ENCODE measurements at regions not wholly inside any gene's neighbourhood (a gene's known extent, or its start where the extent isn't known, plus 50 kb on each side); places are given as distances from the start of the nearest gene placed in this dataset.

DNA sequence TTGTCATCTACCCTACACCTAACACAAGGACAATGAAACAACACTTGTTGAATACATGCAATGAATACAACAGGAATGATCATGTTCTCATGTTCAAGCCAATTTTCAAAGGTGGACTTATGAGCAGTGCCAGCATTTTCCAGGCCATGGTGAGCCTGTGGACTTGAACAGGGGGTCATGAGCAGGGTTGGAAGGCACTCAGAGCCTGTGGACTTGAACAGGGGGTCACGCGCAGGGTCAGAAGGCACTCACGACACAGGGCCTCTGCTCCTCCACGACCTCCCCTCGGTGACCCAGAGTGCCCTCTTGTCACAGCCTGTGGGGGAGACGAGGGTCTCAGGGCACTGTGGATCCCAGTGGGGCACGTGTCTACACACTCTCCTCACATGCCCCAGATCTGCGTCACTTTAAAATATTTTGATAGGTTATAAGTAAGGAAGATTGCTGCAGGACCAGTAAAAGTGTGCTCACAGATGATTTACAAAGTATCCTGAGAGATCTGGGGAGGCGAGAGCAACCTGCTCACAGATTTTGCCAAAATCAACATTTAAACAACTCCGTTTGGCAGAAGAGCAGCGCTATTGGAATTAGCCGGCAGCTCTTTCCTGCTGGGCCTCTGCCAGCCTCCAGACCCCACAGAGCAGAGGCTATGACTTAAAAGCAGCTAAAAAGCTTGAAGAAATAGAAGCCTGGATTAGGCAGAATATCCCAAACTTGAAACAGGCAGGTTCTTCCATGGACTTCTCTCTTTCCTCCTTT is 121.9 kb downstream of the TMEM18 start:
- H3K27me3 Mint-ChIP-seq: peaks cover 15 to 25% of the 10 kb centered on the region in 2 donors
- Histone ChIP-seq H3K4me3 (ENCODE audit: low read length in 2 of 2) (no peak overlapping the region), H3K27me3 (ENCODE audit: insufficient read depth, low read length) (no peaks in the 10 kb centered on the region), H3K9me3 (ENCODE audit: control insufficient read depth in 1 of 2, low read length in 2 of 2) (no peaks in the 10 kb centered on the region), H3K36me3 (ENCODE audit: insufficient read depth, low read length) (no peaks in the 10 kb centered on the region), H3K4me1 (ENCODE audit: insufficient read depth, low read length) (no peaks in the 10 kb centered on the region), H3K27ac (ENCODE audit: low read depth, low read length) (no peak overlapping the region)
- ChIA-PET POLR2A (ENCODE audit: partially characterized antibody) (no interaction called here), CTCF (ENCODE audit: partially characterized antibody) (no interaction called here)
- no peaks in the 10 kb centered on the region for H3K4me1 Mint-ChIP-seq
- H3K4me3 Mint-ChIP-seq: no peak overlapping the region
- DNase-seq: no peak
- intact Hi-C loops (cut with micrococcal nuclease): no loop called here
- H3K36me3 Mint-ChIP-seq: no peaks in the 10 kb centered on the region
- no peak overlapping the region for H3K27ac Mint-ChIP-seq
- H3K9me3 Mint-ChIP-seq: no peaks in the 10 kb centered on the region

DNA sequence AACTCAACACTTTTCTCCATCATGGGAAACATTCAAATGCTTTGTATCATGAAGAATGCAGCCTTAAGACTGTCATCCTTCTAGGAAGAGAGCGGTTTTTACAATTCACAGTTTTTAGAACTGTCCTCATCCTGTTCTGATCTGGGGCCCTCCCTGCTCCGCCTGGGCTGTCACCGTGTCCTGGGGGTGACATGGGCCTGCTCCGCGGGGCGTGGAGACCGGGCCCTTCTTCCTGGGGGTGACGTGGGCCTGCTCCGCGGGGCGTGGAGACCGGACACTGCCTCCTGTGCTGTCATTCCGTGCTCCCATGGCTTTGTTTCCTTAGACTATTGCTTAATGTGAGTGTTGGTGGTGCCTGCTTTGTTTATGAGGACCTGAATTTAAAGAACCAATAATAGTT is 122.8 kb downstream of the TMEM18 start:
- Mint-ChIP-seq H3K9me3 (no peaks in the 10 kb centered on the region), H3K27ac (no peak overlapping the region), H3K36me3 (no peaks in the 10 kb centered on the region), H3K4me3 (no peak overlapping the region), H3K27me3 (peaks cover 16 to 26% of the 10 kb centered on the region in 2 donors), H3K4me1 (no peaks in the 10 kb centered on the region)
- CTCF ChIA-PET (ENCODE audit: partially characterized antibody): no interaction called here
- Histone ChIP-seq H3K27me3 (ENCODE audit: insufficient read depth, low read length) (no peaks in the 10 kb centered on the region), H3K9me3 (ENCODE audit: control insufficient read depth in 1 of 2, low read length in 2 of 2) (no peaks in the 10 kb centered on the region), H3K36me3 (ENCODE audit: insufficient read depth, low read length) (no peaks in the 10 kb centered on the region), H3K4me1 (ENCODE audit: insufficient read depth, low read length) (no peaks in the 10 kb centered on the region), H3K4me3 (ENCODE audit: low read length in 2 of 2) (no peak overlapping the region), H3K27ac (ENCODE audit: low read depth, low read length) (no peak overlapping the region)
- intact Hi-C loops (cut with micrococcal nuclease): no loop called here
- POLR2A ChIA-PET (ENCODE audit: partially characterized antibody): no interaction called here
- DNase-seq: no peak

DNA sequence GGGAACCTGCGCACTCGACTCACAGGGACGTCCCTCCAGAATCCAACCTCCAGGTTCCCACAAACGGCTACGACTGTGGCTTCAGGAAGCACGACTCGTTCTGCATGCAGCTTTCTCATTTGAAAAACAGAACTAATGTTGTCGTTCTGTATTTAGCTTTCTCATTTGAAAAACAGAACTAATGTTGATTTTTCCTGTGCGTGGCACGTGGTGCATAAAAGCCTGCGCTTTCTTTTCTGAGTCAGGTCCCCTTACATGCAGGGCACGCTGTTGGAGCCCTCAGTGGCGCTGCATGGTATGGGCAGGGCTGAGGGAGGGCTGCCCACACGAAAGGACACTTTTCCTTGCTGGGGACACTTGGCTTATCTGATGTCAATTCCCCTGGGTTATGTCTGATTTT is 124.3 kb downstream of the TMEM18 start:
- ChIA-PET POLR2A (ENCODE audit: partially characterized antibody) (no interaction called here), CTCF (ENCODE audit: partially characterized antibody) (no interaction called here)
- H3K27ac ChIP-seq (ENCODE audit: low read depth, low read length): no peak overlapping the region
- no peaks in the 10 kb centered on the region for H3K4me1 ChIP-seq (ENCODE audit: insufficient read depth, low read length)
- no peaks in the 10 kb centered on the region for H3K4me1 Mint-ChIP-seq
- peaks cover 11 to 21% of the 10 kb centered on the region in 2 donors for H3K27me3 Mint-ChIP-seq
- H3K36me3 Mint-ChIP-seq: no peaks in the 10 kb centered on the region
- no peaks in the 10 kb centered on the region for H3K9me3 Mint-ChIP-seq
- no peaks in the 10 kb centered on the region for H3K27me3 ChIP-seq (ENCODE audit: insufficient read depth, low read length)
- no peak overlapping the region for H3K27ac Mint-ChIP-seq
- no peak overlapping the region for H3K4me3 Mint-ChIP-seq
- no peaks in the 10 kb centered on the region for H3K36me3 ChIP-seq (ENCODE audit: insufficient read depth, low read length)
- intact Hi-C loops (cut with micrococcal nuclease): no loop called here
- no peak overlapping the region for H3K4me3 ChIP-seq (ENCODE audit: low read length in 2 of 2)
- DNase-seq: no peak
- no peaks in the 10 kb centered on the region for H3K9me3 ChIP-seq (ENCODE audit: control insufficient read depth in 1 of 2, low read length in 2 of 2)

DNA sequence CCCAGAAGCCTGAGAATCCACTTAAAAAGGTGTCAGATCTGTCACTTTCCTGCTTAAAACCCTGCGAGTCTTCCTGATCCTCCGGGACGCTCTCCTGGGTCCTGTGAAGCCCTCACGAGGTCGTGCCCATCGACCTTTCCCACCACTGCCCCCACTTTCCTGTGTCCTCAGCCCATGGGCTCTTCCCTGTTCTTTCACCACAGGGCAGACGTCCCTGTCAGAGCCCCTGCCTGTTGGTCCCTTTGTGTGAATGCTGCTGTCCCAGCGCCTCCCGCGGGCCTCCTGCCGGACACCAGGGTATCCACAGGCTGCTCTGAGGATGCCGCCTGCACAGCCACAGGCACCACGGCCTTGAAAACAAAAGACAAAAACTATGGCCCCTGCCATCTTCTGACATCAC is 125.6 kb downstream of the TMEM18 start:
- intact Hi-C loops (cut with micrococcal nuclease): no loop called here
- Mint-ChIP-seq H3K27ac (peak overlapping the region in 1 of 7 donors; percentile 37), H3K4me1 (no peaks in the 10 kb centered on the region), H3K36me3 (no peaks in the 10 kb centered on the region), H3K4me3 (no peak overlapping the region), H3K9me3 (peaks cover 0 to 3% (median 0%) of the 10 kb centered on the region in 8 donors), H3K27me3 (peaks cover 13 to 25% of the 10 kb centered on the region in 2 donors)
- Histone ChIP-seq H3K4me3 (ENCODE audit: low read length in 2 of 2) (no peak overlapping the region), H3K4me1 (ENCODE audit: insufficient read depth, low read length) (no peaks in the 10 kb centered on the region), H3K27me3 (ENCODE audit: insufficient read depth, low read length) (no peaks in the 10 kb centered on the region), H3K27ac (ENCODE audit: low read depth, low read length) (no peak overlapping the region), H3K9me3 (ENCODE audit: control insufficient read depth in 1 of 2, low read length in 2 of 2) (no peaks in the 10 kb centered on the region), H3K36me3 (ENCODE audit: insufficient read depth, low read length) (no peaks in the 10 kb centered on the region)
- DNase-seq: no peak
- ChIA-PET CTCF (ENCODE audit: partially characterized antibody) (no interaction called here), POLR2A (ENCODE audit: partially characterized antibody) (no interaction called here)

DNA sequence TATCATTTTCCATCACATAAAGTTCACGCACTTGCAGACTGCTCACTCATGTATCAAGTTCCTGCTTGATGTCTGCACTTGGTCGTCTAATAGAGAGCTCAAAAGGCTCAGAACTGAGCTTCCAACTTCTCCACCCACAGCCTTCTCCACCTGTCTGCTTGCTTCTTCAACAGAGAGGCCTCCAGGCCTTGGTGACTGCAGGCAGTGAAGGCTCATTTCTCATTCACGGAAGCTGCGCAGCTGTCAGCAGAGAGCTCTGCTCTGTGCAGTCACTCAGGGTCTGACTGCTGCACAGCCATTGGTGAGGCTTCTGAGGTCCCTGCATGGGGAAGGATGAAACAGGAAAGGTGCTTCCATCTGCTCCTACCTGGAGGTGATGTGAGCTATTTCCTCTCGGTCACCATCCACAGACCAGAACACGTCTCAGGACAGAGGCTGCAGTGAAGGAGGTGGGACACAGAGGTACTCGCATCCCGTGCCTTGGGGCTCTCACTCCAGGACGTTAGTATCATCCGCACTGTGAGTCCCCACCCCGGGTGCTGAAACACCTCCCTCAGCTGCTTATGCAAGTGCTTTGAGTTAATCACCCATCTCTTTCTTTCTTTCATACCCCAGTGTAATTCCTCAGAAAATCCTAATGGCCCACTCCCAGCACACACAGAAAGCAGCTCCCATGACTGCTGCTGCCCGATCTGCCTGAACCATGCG is 126.2 kb downstream of the TMEM18 start:
- ChIA-PET POLR2A (ENCODE audit: partially characterized antibody) (no interaction called here), CTCF (ENCODE audit: partially characterized antibody) (no interaction called here)
- no peak overlapping the region for H3K4me3 Mint-ChIP-seq
- H3K4me1 ChIP-seq (ENCODE audit: insufficient read depth, low read length): no peaks in the 10 kb centered on the region
- peaks cover 13 to 23% of the 10 kb centered on the region in 2 donors for H3K27me3 Mint-ChIP-seq
- no peak for DNase-seq
- H3K27ac Mint-ChIP-seq: no peak overlapping the region
- H3K9me3 ChIP-seq (ENCODE audit: control insufficient read depth in 1 of 2, low read length in 2 of 2): no peaks in the 10 kb centered on the region
- H3K9me3 Mint-ChIP-seq: peaks cover 0 to 3% (median 0%) of the 10 kb centered on the region in 8 donors
- H3K27ac ChIP-seq (ENCODE audit: low read depth, low read length): no peak overlapping the region
- H3K36me3 ChIP-seq (ENCODE audit: insufficient read depth, low read length): no peaks in the 10 kb centered on the region
- H3K4me1 Mint-ChIP-seq: no peaks in the 10 kb centered on the region
- no peak overlapping the region for H3K4me3 ChIP-seq (ENCODE audit: low read length in 2 of 2)
- no peaks in the 10 kb centered on the region for H3K27me3 ChIP-seq (ENCODE audit: insufficient read depth, low read length)
- H3K36me3 Mint-ChIP-seq: no peaks in the 10 kb centered on the region
- intact Hi-C loops (cut with micrococcal nuclease): no loop called here

DNA sequence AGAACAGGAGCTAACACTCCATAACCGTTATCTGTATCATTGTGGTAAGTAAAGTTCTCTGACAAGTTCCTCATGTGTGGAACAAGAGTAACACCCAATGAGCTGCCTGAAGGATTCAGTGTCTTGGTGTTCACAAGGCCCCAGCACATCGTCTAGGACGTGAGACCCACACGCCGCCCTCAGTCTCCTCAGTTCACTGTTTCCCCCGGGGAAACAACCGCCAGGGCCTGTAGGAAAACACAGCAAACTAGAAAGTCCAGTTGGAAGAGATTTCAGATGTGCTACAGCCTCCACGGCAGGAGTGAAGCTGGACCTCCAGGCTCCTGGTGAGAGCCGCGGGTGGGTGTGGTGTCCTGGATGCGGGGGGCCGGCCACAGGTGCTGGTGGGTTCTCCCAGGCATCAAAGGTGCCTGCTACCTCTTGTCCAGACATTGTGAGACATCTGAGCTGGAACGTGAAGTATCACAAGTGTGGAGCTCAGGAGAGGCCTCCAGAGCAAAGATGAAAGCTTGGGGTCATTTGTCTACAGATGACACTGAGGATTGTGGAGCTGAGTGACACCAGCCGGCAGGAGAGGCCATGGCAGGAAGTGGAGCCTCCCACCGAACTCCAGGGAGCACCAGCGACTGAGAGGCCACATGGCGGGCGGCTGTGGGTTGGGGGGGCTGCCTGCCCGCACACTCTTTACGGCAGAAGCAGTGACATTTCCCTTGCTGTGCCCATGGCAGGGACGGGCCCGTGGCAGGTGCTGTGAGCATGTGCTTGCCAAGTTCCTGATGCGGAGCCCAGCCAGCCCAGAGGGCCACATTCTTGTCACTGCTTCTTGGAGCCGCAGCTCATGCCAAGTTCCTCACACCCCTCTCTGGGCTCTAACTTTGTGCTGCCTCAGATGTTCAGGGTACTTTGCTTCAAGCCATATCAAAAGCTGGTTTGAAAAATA is 131.2 kb downstream of the TMEM18 start:
- Histone ChIP-seq H3K27ac (ENCODE audit: low read depth, low read length) (no peak overlapping the region), H3K36me3 (ENCODE audit: insufficient read depth, low read length) (no peaks in the 10 kb centered on the region), H3K4me3 (ENCODE audit: low read length in 2 of 2) (no peak overlapping the region), H3K27me3 (ENCODE audit: insufficient read depth, low read length) (no peaks in the 10 kb centered on the region), H3K9me3 (ENCODE audit: control insufficient read depth in 1 of 2, low read length in 2 of 2) (no peaks in the 10 kb centered on the region), H3K4me1 (ENCODE audit: insufficient read depth, low read length) (no peaks in the 10 kb centered on the region)
- ChIA-PET CTCF (ENCODE audit: partially characterized antibody) (no interaction called here), POLR2A (ENCODE audit: partially characterized antibody) (no interaction called here)
- Mint-ChIP-seq H3K27me3 (peaks cover 13 to 21% of the 10 kb centered on the region in 2 donors), H3K27ac (no peak overlapping the region), H3K4me1 (no peaks in the 10 kb centered on the region), H3K4me3 (no peak overlapping the region), H3K36me3 (no peaks in the 10 kb centered on the region), H3K9me3 (peaks cover 0 to 3% (median 0%) of the 10 kb centered on the region in 8 donors)
- intact Hi-C loops (cut with micrococcal nuclease): no loop called here
- no peak for DNase-seq

DNA sequence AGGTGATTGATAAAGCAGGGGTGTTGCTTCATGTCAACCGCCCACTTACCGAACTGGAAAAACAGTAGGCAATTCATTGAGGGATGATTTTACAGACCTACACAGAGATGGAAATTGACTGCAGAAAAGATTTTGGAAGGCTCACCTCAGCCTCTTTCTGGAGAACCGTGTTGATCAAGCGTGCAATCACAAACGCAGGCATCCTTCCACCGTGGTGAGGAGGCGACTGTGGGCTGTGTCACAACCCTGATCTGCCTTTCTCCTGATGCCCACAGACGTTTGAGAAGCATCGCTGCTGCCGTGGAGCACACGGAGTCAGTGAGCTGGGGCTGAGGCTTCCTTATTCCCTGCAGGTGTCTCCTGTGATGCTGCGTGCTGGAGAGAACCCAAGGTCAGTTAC is 132.0 kb downstream of the TMEM18 start:
- no peaks in the 10 kb centered on the region for H3K36me3 ChIP-seq (ENCODE audit: insufficient read depth, low read length)
- no peak overlapping the region for H3K27ac Mint-ChIP-seq
- no peaks in the 10 kb centered on the region for H3K9me3 ChIP-seq (ENCODE audit: control insufficient read depth in 1 of 2, low read length in 2 of 2)
- H3K4me1 ChIP-seq (ENCODE audit: insufficient read depth, low read length): no peaks in the 10 kb centered on the region
- peaks cover 11 to 16% of the 10 kb centered on the region in 2 donors for H3K27me3 Mint-ChIP-seq
- no peak overlapping the region for H3K4me3 Mint-ChIP-seq
- POLR2A ChIA-PET (ENCODE audit: partially characterized antibody): no interaction called here
- H3K27me3 ChIP-seq (ENCODE audit: insufficient read depth, low read length): no peaks in the 10 kb centered on the region
- H3K36me3 Mint-ChIP-seq: no peaks in the 10 kb centered on the region
- intact Hi-C loops (cut with micrococcal nuclease): no loop called here
- DNase-seq: no peak
- CTCF ChIA-PET (ENCODE audit: partially characterized antibody): no interaction called here
- no peak overlapping the region for H3K4me3 ChIP-seq (ENCODE audit: low read length in 2 of 2)
- H3K9me3 Mint-ChIP-seq: peaks cover 0 to 3% (median 0%) of the 10 kb centered on the region in 8 donors
- no peak overlapping the region for H3K27ac ChIP-seq (ENCODE audit: low read depth, low read length)
- H3K4me1 Mint-ChIP-seq: no peaks in the 10 kb centered on the region

Data from CD4-positive, alpha-beta memory T cell (primary cell).